SK-N-SH treated with all-trans-retinoic acid at 6 μM for 48 hours (cell line): ENCODE measurements at regions not wholly inside any gene's neighbourhood (a gene's known extent, or its start where the extent isn't known, plus 50 kb on each side); places are given as distances from the start of the nearest gene placed in this dataset.
"Not testable (repeated sequence)": the region's sequence is repeated elsewhere in the genome, so short reads cannot be mapped to it uniquely, and the experiment has no call there.

Experiments
- ATAC-seq: fragments of 200-7000 bp; cut with Tn5 transposase; 3 replicates; pipeline ENCODE4 v1.9.1; 2020; ENCODE audit warnings: mild to moderate bottlenecking, moderate library complexity
- ARNTL ChIP-seq: fragments of 450-650 bp; formaldehyde crosslinking; IDR thresholded peaks from 2 replicates; pipeline ENCODE4 v1.5.0; 2020; ENCODE audit warnings: low read depth, mild to moderate bottlenecking, moderate library complexity, borderline replicate concordance
- BACH2 ChIP-seq: fragments of 250-450 bp; sonication (Bioruptor Pico); IDR thresholded peaks from 2 replicates; pipeline ENCODE4 v1.9.0; 2021; ENCODE audit warnings: mild to moderate bottlenecking, borderline replicate concordance
- CREB5 ChIP-seq: fragments of 250-450 bp; sonication (Bioruptor Pico); IDR thresholded peaks from 2 replicates; pipeline ENCODE4 v1.5.1; 2020; ENCODE audit warnings: low read depth, mild to moderate bottlenecking, moderate library complexity
- CSDC2 ChIP-seq: fragments of 250-450 bp; sonication (Bioruptor Pico); IDR thresholded peaks from 2 replicates; pipeline ENCODE4 v1.5.0; 2020; ENCODE audit warnings: mild to moderate bottlenecking, moderate library complexity
- CSRNP3 ChIP-seq: fragments of 250-450 bp; sonication (Bioruptor Pico); IDR thresholded peaks from 2 replicates; pipeline ENCODE4 v1.5.1; 2021; ENCODE audit warnings: mild to moderate bottlenecking, moderate library complexity
- ESRRG ChIP-seq: fragments of 250-450 bp; sonication (Bioruptor Pico); IDR thresholded peaks from 2 replicates; pipeline ENCODE4 v1.6.1; 2021; ENCODE audit warnings: mild to moderate bottlenecking
- GLIS3 ChIP-seq: fragments of 250-450 bp; sonication (Bioruptor Pico); IDR thresholded peaks from 2 replicates; pipeline ENCODE4 v1.5.0; 2020; ENCODE audit warnings: mild to moderate bottlenecking, moderate library complexity
- ISL1 ChIP-seq: fragments of 250-450 bp; sonication (Bioruptor Pico); IDR thresholded peaks from 2 replicates; pipeline ENCODE4 v2.1.2; 2022; ENCODE audit warnings: mild to moderate bottlenecking, moderate library complexity
- OSR1 ChIP-seq: fragments of 250-450 bp; sonication (Bioruptor Pico); IDR thresholded peaks from 2 replicates; pipeline ENCODE4 v1.8.0; 2022; ENCODE audit warnings: moderate library complexity, mild to moderate bottlenecking, inconsistent platforms
- PATZ1 ChIP-seq: fragments of 250-450 bp; sonication (Bioruptor Pico); IDR thresholded peaks from 2 replicates; pipeline ENCODE4 v1.8.0; 2020; ENCODE audit warnings: mild to moderate bottlenecking, moderate library complexity, borderline replicate concordance
- PPARA ChIP-seq: fragments of 250-450 bp; sonication (Bioruptor Pico); IDR thresholded peaks from 2 replicates; pipeline ENCODE4 v1.5.0; 2020; ENCODE audit warnings: mild to moderate bottlenecking, borderline replicate concordance
- RARB ChIP-seq: fragments of 250-450 bp; sonication (Bioruptor Pico); IDR thresholded peaks from 2 replicates; pipeline ENCODE4 v1.8.0; 2021; ENCODE audit warnings: mild to moderate bottlenecking, moderate library complexity
- SNAI2 ChIP-seq: fragments of 250-450 bp; sonication (Bioruptor Pico); IDR thresholded peaks from 2 replicates; pipeline ENCODE4 v1.5.0; 2020; ENCODE audit warnings: mild to moderate bottlenecking, moderate library complexity
- TCF4 ChIP-seq: fragments of 250-450 bp; sonication (Bioruptor Pico); IDR thresholded peaks from 2 replicates; pipeline ENCODE4 v1.8.0; 2021; ENCODE audit warnings: mild to moderate bottlenecking, moderate library complexity, borderline replicate concordance
- TOX ChIP-seq: fragments of 250-450 bp; sonication (Bioruptor Pico); IDR thresholded peaks from 2 replicates; pipeline ENCODE4 v1.8.0; 2021; ENCODE audit warnings: mild to moderate bottlenecking, moderate library complexity, borderline replicate concordance
- ZFP3 ChIP-seq: fragments of 250-450 bp; sonication (Bioruptor Pico); IDR thresholded peaks from 2 replicates; pipeline ENCODE4 v1.5.0; 2020; ENCODE audit warnings: mild to moderate bottlenecking, moderate library complexity
- ZFP30 ChIP-seq: fragments of 450-650 bp; formaldehyde crosslinking; IDR thresholded peaks from 2 replicates; pipeline ENCODE4 v1.5.0; 2022; ENCODE audit warnings: mild to moderate bottlenecking, moderate library complexity
- ZNF565 ChIP-seq: fragments of 450-650 bp; formaldehyde crosslinking; conservative IDR thresholded peaks from 2 replicates; pipeline ENCODE4 v1.5.0; 2020; ENCODE audit warnings: low read depth, mild to moderate bottlenecking, moderate library complexity
- ZNF70 ChIP-seq: fragments of 450-650 bp; formaldehyde crosslinking; IDR thresholded peaks from 2 replicates; pipeline ENCODE4 v1.5.0; 2020; ENCODE audit warnings: mild to moderate bottlenecking, moderate library complexity
- ZNF8 ChIP-seq: fragments of 450-650 bp; formaldehyde crosslinking; IDR thresholded peaks from 2 replicates; pipeline ENCODE4 v1.5.0; 2020; ENCODE audit warnings: mild to moderate bottlenecking, moderate library complexity
- TF ChIP-seq, protein P1 (sequence below): fragments of 250-450 bp; sonication (Bioruptor Pico); IDR thresholded peaks from 2 replicates; pipeline ENCODE4 v1.8.0; 2021; ENCODE audit warnings: low read depth, mild to moderate bottlenecking, moderate library complexity, borderline replicate concordance
- TF ChIP-seq, protein P2 (sequence below): fragments of 250-450 bp; sonication (Bioruptor Pico); IDR thresholded peaks from 2 replicates; pipeline ENCODE4 v1.5.0; 2020; ENCODE audit warnings: mild to moderate bottlenecking, moderate library complexity

DNA sequence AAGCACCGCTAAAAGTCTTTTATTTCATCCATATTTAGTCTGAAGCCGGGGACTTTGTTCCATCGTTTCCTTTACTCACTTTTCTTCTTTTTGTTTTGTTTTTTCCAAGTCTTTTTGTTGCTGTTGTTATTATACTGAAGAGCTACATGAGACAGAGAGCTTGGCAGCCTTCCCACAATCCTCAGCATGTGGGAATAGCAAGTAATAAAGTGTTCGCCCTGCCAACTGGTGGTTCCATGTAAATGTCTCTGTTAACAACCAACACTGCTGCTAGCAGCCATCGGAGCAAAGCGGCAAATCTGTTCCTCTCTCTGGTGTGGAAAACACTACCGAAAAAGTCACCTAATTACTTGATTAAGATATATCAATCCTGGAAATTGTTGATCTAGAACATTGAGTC, 437.8 kb upstream of the ID4 start (continued):
- TF ChIP-seq CSDC2 (CRISPR knock-in tag) (no peak), PATZ1 (CRISPR knock-in tag) (no peak)
- TF ChIP-seq, all 23 proteins: peak for 0

- ATAC-seq: not testable (repeated sequence)
Observed at GRCh38 chr6:19404884-19405283, 432.3 kb upstream of the ID4 start.

- TF ChIP-seq SNAI2: no peak
- no peak for TF ChIP-seq PATZ1 (CRISPR knock-in tag)
- TF ChIP-seq CREB5 (CRISPR knock-in tag): no peak
- no peak for TF ChIP-seq ARNTL (CRISPR knock-in tag)
- no peak for TF ChIP-seq ZNF565
- TF ChIP-seq ZNF70 (CRISPR knock-in tag): no peak
- no peak for TF ChIP-seq RARB
- TF ChIP-seq CSDC2 (CRISPR knock-in tag): no peak
- TF ChIP-seq ESRRG: no peak
- TF ChIP-seq CSRNP3 (CRISPR knock-in tag): no peak
- no peak for TF ChIP-seq ZFP30 (CRISPR knock-in tag)
- no peak for TF ChIP-seq ISL1
- no peak for TF ChIP-seq OSR1 (CRISPR knock-in tag)
- no peak for TF ChIP-seq TOX (CRISPR knock-in tag)
- ATAC-seq: no peak
Observed at GRCh38 chr6:19408331-19408730, 428.8 kb upstream of the ID4 start.

DNA sequence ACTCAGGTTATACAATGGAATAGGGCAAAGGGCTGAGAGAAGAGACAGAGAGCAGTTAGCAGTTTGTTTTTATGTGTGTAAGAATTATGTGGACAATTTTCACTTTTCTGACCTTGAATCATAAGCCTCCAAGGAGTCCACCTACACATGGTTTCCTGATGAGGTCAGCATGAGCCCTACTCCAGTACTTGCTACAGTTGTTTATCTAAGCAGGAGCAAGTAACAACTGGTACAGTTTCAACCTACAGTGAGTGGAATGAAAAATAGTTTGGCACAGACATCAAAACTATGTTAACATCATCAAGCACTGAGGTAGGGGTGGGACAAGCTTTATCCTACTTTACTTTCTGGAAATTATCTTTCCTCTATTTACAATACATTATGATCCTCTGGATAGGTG, 426.7 kb upstream of the ID4 start:
- ATAC-seq: no peak
- TF ChIP-seq, protein P1, sequence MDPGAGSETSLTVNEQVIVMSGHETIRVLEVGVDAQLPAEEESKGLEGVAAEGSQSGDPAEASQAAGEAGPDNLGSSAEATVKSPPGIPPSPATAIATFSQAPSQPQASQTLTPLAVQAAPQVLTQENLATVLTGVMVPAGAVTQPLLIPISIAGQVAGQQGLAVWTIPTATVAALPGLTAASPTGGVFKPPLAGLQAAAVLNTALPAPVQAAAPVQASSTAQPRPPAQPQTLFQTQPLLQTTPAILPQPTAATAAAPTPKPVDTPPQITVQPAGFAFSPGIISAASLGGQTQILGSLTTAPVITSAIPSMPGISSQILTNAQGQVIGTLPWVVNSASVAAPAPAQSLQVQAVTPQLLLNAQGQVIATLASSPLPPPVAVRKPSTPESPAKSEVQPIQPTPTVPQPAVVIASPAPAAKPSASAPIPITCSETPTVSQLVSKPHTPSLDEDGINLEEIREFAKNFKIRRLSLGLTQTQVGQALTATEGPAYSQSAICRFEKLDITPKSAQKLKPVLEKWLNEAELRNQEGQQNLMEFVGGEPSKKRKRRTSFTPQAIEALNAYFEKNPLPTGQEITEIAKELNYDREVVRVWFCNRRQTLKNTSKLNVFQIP (CRISPR knock-in tag): no peak
- TF ChIP-seq PATZ1 (CRISPR knock-in tag): no peak
- TF ChIP-seq ZNF8 (CRISPR knock-in tag): no peak
- TF ChIP-seq CREB5 (CRISPR knock-in tag): no peak
- no peak for TF ChIP-seq ZFP3 (CRISPR knock-in tag)
- TF ChIP-seq ZFP30 (CRISPR knock-in tag): no peak
- TF ChIP-seq SNAI2: no peak
- no peak for TF ChIP-seq GLIS3
- TF ChIP-seq, protein P2, sequence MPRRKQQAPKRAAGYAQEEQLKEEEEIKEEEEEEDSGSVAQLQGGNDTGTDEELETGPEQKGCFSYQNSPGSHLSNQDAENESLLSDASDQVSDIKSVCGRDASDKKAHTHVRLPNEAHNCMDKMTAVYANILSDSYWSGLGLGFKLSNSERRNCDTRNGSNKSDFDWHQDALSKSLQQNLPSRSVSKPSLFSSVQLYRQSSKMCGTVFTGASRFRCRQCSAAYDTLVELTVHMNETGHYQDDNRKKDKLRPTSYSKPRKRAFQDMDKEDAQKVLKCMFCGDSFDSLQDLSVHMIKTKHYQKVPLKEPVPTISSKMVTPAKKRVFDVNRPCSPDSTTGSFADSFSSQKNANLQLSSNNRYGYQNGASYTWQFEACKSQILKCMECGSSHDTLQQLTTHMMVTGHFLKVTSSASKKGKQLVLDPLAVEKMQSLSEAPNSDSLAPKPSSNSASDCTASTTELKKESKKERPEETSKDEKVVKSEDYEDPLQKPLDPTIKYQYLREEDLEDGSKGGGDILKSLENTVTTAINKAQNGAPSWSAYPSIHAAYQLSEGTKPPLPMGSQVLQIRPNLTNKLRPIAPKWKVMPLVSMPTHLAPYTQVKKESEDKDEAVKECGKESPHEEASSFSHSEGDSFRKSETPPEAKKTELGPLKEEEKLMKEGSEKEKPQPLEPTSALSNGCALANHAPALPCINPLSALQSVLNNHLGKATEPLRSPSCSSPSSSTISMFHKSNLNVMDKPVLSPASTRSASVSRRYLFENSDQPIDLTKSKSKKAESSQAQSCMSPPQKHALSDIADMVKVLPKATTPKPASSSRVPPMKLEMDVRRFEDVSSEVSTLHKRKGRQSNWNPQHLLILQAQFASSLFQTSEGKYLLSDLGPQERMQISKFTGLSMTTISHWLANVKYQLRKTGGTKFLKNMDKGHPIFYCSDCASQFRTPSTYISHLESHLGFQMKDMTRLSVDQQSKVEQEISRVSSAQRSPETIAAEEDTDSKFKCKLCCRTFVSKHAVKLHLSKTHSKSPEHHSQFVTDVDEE (CRISPR knock-in tag): no peak
- no peak for TF ChIP-seq PPARA (CRISPR knock-in tag)
- no peak for TF ChIP-seq ARNTL (CRISPR knock-in tag)
- TF ChIP-seq TOX (CRISPR knock-in tag): no peak
- TF ChIP-seq TCF4 (CRISPR knock-in tag): no peak
- TF ChIP-seq ZNF565: no peak
- TF ChIP-seq OSR1 (CRISPR knock-in tag): no peak
- no peak for TF ChIP-seq BACH2 (CRISPR knock-in tag)
- TF ChIP-seq RARB: no peak
